ENCODE measurements at regions not wholly inside any gene's neighbourhood (a gene's known extent, or its start where the extent isn't known, plus 50 kb on each side); places are given as distances from the start of the nearest gene placed in this dataset.
"Not testable (repeated sequence)": the region's sequence is repeated elsewhere in the genome, so short reads cannot be mapped to it uniquely, and the experiment has no call there.

DNA sequence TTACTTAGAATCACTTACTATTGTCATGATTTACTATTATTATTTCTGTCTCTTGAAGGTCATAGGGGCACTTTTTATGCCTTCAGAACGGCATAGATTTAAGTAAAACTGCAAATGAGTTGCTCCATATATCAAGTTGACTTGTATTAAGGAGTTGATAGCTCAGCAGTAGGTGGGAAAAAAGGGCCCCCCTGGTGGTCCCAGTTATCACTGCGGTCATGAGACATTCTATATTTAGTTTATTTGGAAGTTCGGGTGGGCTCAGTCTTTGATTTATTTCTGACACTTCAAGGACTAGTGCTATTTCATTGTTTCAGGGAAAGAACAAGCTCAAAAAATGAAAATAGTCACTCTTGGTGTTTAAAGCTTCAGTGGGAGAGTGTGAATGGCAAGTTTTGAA is 159.3 kb downstream of the SLC24A2 start:
- Histone ChIP-seq H3K4me2 (ENCODE audit: low read depth, low read length) (no peak overlapping the region), H3K36me3 (replicated peaks; ENCODE audit: insufficient read depth, low read length) (no peaks in the 10 kb centered on the region), H3K4me1 (ENCODE audit: low read length) (no peaks in the 10 kb centered on the region), H3F3A (ENCODE audit: insufficient read depth, low read length) (no peaks in the 10 kb centered on the region), H4K20me1 (ENCODE audit: insufficient read depth, low read length) (no peaks in the 10 kb centered on the region), H3K9me2 (replicated peaks; ENCODE audit: insufficient read depth, low read length) (no peaks in the 10 kb centered on the region), H2AFZ (ENCODE audit: low read length) (no peak overlapping the region), H3K27me3 (replicated peaks; ENCODE audit: insufficient read depth, low read length) (no peaks in the 10 kb centered on the region), H3K9ac (ENCODE audit: low read length) (no peak overlapping the region), H3K79me2 (ENCODE audit: low read length) (no peaks in the 10 kb centered on the region), H3K9me3 (replicated peaks; ENCODE audit: insufficient read depth, low read length) (no peaks in the 10 kb centered on the region), H3K27ac (ENCODE audit: low read length) (no peak overlapping the region), H3K4me3 (ENCODE audit: low read length) (no peak overlapping the region)
- no peak for DNase-seq
- TF ChIP-seq EZH2phosphoT487 (IDR thresholded peaks at IDR 0.05; ENCODE audit: low read length) (no peak), CTCF (IDR thresholded peaks at IDR 0.05; ENCODE audit: low read length) (no peak), EZH2 (optimal IDR thresholded peaks at IDR 0.05; ENCODE audit: low read depth, low read length) (no peak)

DNA sequence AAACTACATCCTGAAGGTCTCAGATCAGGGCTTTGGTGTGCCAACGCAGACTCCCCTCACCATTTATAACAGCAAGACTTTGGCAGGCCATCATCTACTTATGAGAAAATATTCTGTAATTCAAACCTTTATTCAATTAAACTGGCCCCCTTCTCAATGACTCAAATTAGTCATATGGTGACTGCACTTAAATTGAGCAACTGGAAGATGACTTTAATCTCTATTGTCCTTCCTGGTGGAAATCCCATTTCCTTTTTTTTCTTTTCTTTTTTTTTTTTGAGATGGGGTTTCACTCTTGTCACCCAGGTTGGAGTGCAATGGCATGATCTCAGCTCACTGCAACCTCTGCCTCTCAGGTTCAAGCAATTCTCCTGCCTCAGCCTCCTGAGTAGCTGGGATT is 163.4 kb downstream of the SLC24A2 start:
- H3K4me1 ChIP-seq (ENCODE audit: low read length); H3K4me2 ChIP-seq (ENCODE audit: low read depth, low read length); H2AFZ ChIP-seq (ENCODE audit: low read length); H3K9me2 ChIP-seq (replicated peaks; ENCODE audit: insufficient read depth, low read length); H3F3A ChIP-seq (ENCODE audit: insufficient read depth, low read length); H3K36me3 ChIP-seq (replicated peaks; ENCODE audit: insufficient read depth, low read length); H4K20me1 ChIP-seq (ENCODE audit: insufficient read depth, low read length); H3K27me3 ChIP-seq (replicated peaks; ENCODE audit: insufficient read depth, low read length); H3K79me2 ChIP-seq (ENCODE audit: low read length); H3K9me3 ChIP-seq (replicated peaks; ENCODE audit: insufficient read depth, low read length); DNase-seq; H3K4me3 ChIP-seq (ENCODE audit: low read length); H3K27ac ChIP-seq (ENCODE audit: low read length); H3K9ac ChIP-seq (ENCODE audit: low read length): not testable (repeated sequence)

GRCh38 chr9:19624519-19624918 is 164.3 kb downstream of the SLC24A2 start:
- H3K4me3 ChIP-seq (ENCODE audit: low read length), result no peak overlapping the region
- TF ChIP-seq EZH2 (optimal IDR thresholded peaks at IDR 0.05; ENCODE audit: low read depth, low read length) (no peak), EZH2phosphoT487 (IDR thresholded peaks at IDR 0.05; ENCODE audit: low read length) (no peak), CTCF (IDR thresholded peaks at IDR 0.05; ENCODE audit: low read length) (no peak)
- no peak overlapping the region for H2AFZ ChIP-seq (ENCODE audit: low read length)
- H3K79me2 ChIP-seq (ENCODE audit: low read length), result no peaks in the 10 kb centered on the region
- H3K4me2 ChIP-seq (ENCODE audit: low read depth, low read length), result no peak overlapping the region
- H4K20me1 ChIP-seq (ENCODE audit: insufficient read depth, low read length), result no peaks in the 10 kb centered on the region
- no peaks in the 10 kb centered on the region for H3K27me3 ChIP-seq (replicated peaks; ENCODE audit: insufficient read depth, low read length)
- H3K9ac ChIP-seq (ENCODE audit: low read length), result no peak overlapping the region
- no peak overlapping the region for H3K27ac ChIP-seq (ENCODE audit: low read length)
- H3K4me1 ChIP-seq (ENCODE audit: low read length), result no peaks in the 10 kb centered on the region
- H3F3A ChIP-seq (ENCODE audit: insufficient read depth, low read length), result no peaks in the 10 kb centered on the region
- H3K36me3 ChIP-seq (replicated peaks; ENCODE audit: insufficient read depth, low read length), result no peaks in the 10 kb centered on the region
- no peaks in the 10 kb centered on the region for H3K9me3 ChIP-seq (replicated peaks; ENCODE audit: insufficient read depth, low read length)
- no peak for DNase-seq
- H3K9me2 ChIP-seq (replicated peaks; ENCODE audit: insufficient read depth, low read length), result no peaks in the 10 kb centered on the region

GRCh38 chr9:19623941-19624340 is 164.9 kb downstream of the SLC24A2 start:
- no peak overlapping the region for H3K9ac ChIP-seq (ENCODE audit: low read length)

More at GRCh38 chr9:19623941-19624340, 164.9 kb downstream of the SLC24A2 start:
- no peak for DNase-seq
- Histone ChIP-seq H3K27ac (ENCODE audit: low read length) (no peak overlapping the region), H3K79me2 (ENCODE audit: low read length) (no peaks in the 10 kb centered on the region), H3K4me1 (ENCODE audit: low read length) (no peaks in the 10 kb centered on the region), H3K9me2 (replicated peaks; ENCODE audit: insufficient read depth, low read length) (no peaks in the 10 kb centered on the region), H3F3A (ENCODE audit: insufficient read depth, low read length) (no peaks in the 10 kb centered on the region), H3K4me2 (ENCODE audit: low read depth, low read length) (no peak overlapping the region), H3K9me3 (replicated peaks; ENCODE audit: insufficient read depth, low read length) (no peaks in the 10 kb centered on the region), H3K36me3 (replicated peaks; ENCODE audit: insufficient read depth, low read length) (no peaks in the 10 kb centered on the region), H2AFZ (ENCODE audit: low read length) (no peak overlapping the region), H3K4me3 (ENCODE audit: low read length) (no peak overlapping the region), H3K27me3 (replicated peaks; ENCODE audit: insufficient read depth, low read length) (no peaks in the 10 kb centered on the region), H4K20me1 (ENCODE audit: insufficient read depth, low read length) (no peaks in the 10 kb centered on the region)
- no peak for TF ChIP-seq EZH2phosphoT487 (IDR thresholded peaks at IDR 0.05; ENCODE audit: low read length)
- no peak for TF ChIP-seq CTCF (IDR thresholded peaks at IDR 0.05; ENCODE audit: low read length)
- no peak for TF ChIP-seq EZH2 (optimal IDR thresholded peaks at IDR 0.05; ENCODE audit: low read depth, low read length)

All from MM.1S (cell line).